ENCODE measurements at regions not wholly inside any gene's neighbourhood (a gene's known extent, or its start where the extent isn't known, plus 50 kb on each side); places are given as distances from the start of the nearest gene placed in this dataset.

DNA sequence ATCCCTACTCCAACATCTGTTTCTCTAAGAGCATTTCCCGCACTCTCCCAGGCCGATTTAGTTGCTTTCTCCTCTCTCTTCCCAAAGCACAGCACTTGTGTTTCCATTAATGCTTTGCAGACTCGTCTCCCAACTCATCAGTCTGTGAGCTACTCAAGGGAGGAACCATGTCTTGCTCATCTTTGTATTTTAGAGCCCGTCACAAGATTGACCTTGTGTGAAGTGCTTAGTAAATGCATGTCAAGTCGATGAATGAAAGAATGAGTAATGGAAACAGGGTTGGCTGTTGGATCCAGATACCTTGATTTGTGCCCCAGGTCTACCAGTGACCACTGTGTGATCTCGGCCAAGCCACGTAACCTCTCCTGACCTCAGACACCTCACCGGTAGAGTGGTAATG lies 99.3 kb downstream of the KLF4 start:
- Histone ChIP-seq H3K4me3 (ENCODE audit: low read depth, low read length) (no peak overlapping the region), H3K27me3 (ENCODE audit: control insufficient read depth, insufficient read depth, low read length) (no peaks in the 10 kb centered on the region), H3K36me3 (ENCODE audit: control insufficient read depth, insufficient read depth, low read length) (no peaks in the 10 kb centered on the region)
- DNase-seq (ENCODE audit: low read depth): no peak
- TF ChIP-seq CTCF (IDR thresholded peaks at IDR 0.05; ENCODE audit: insufficient read depth, low read length, poor library complexity, severe bottlenecking): no peak

DNA sequence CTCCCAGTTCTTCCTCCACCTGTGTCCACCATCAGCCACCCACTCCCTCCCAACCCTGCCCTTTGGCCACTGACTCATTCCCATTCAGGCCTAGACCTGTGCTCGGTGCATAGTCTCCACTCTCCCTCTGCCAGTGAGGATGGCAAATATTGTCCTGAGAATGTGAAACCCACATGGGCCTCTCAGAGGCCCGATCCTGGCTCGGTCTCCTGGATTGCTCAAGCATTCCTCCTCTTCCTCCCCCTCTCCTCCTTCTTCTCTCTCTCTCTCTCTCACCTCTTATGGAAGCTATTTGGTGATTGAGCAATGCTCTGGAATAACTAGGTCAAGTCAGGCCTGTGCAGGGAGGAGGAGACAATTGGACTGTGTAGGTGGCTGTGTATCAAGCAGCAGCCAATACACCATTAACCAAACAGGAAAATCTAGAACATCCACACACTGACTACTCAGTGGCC lies 99.9 kb downstream of the KLF4 start:
- no peak for DNase-seq (ENCODE audit: low read depth)
- Histone ChIP-seq H3K4me3 (ENCODE audit: low read depth, low read length) (no peak overlapping the region), H3K27me3 (ENCODE audit: control insufficient read depth, insufficient read depth, low read length) (no peaks in the 10 kb centered on the region), H3K36me3 (ENCODE audit: control insufficient read depth, insufficient read depth, low read length) (no peaks in the 10 kb centered on the region)
- no peak for TF ChIP-seq CTCF (IDR thresholded peaks at IDR 0.05; ENCODE audit: insufficient read depth, low read length, poor library complexity, severe bottlenecking)

GRCh38 chr9:107388890-107389289 lies 100.7 kb downstream of the KLF4 start:
- TF ChIP-seq CTCF (IDR thresholded peaks at IDR 0.05; ENCODE audit: insufficient read depth, low read length, poor library complexity, severe bottlenecking): no peak
- no peaks in the 10 kb centered on the region for H3K36me3 ChIP-seq (ENCODE audit: control insufficient read depth, insufficient read depth, low read length)
- H3K27me3 ChIP-seq (ENCODE audit: control insufficient read depth, insufficient read depth, low read length): no peaks in the 10 kb centered on the region
- H3K4me3 ChIP-seq (ENCODE audit: low read depth, low read length): no peak overlapping the region
- no peak for DNase-seq (ENCODE audit: low read depth)

DNA sequence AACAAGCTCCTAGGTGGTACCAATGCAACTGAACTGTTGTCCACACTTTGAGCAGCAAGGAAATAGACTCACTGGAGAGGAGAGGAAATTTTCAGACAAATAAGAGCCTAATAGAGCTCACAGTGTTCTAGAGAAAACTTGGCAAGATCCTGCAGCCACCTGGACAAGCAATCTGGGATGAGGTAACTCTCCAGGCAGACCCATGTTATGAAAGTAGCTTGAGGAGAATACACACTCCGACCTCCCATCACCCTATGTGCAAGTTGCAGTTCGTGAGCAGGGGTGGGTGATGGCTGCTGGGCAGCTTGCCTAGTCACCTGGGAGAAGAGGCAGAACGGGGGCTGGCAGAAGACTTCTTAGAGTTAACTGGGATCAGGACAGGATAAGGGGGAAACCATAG lies 102.2 kb downstream of the KLF4 start:
- no peak for DNase-seq (ENCODE audit: low read depth)
- Histone ChIP-seq H3K36me3 (ENCODE audit: control insufficient read depth, insufficient read depth, low read length) (no peaks in the 10 kb centered on the region), H3K4me3 (ENCODE audit: low read depth, low read length) (no peak overlapping the region), H3K27me3 (ENCODE audit: control insufficient read depth, insufficient read depth, low read length) (no peaks in the 10 kb centered on the region)
- no peak for TF ChIP-seq CTCF (IDR thresholded peaks at IDR 0.05; ENCODE audit: insufficient read depth, low read length, poor library complexity, severe bottlenecking)

- Histone ChIP-seq H3K36me3 (ENCODE audit: control insufficient read depth, insufficient read depth, low read length) (no peaks in the 10 kb centered on the region), H3K4me3 (ENCODE audit: low read depth, low read length) (no peak overlapping the region), H3K27me3 (ENCODE audit: control insufficient read depth, insufficient read depth, low read length) (no peaks in the 10 kb centered on the region)
- no peak for TF ChIP-seq CTCF (IDR thresholded peaks at IDR 0.05; ENCODE audit: insufficient read depth, low read length, poor library complexity, severe bottlenecking)
- no peak for DNase-seq (ENCODE audit: low read depth)
These were observed 103.2 kb downstream of the KLF4 start for GRCh38 chr9:107386396-107386795.
